Keratinocyte (primary cell): ENCODE measurements at regions not wholly inside any gene's neighbourhood (a gene's known extent, or its start where the extent isn't known, plus 50 kb on each side); places are given as distances from the start of the nearest gene placed in this dataset.

Experiments
- DNase-seq: peaks from one replicate; pipeline ENCODE4 v3.0.0-alpha.2; 2011; ENCODE audit warnings: low read depth, missing footprints, low spot score
- FAIRE-seq: peaks from 2 replicates; lab custom pipeline; 2011; peaks lifted over from hg19 to GRCh38; lab: Jason Lieb, UNC
- H2AFZ ChIP-seq: 2 replicates; pipeline ENCODE4 v1.6.0; 2012; ENCODE audit warnings: low read length, control low read depth, inconsistent platforms; ENCODE audit not compliant: control insufficient read depth
- H3K27ac ChIP-seq: 2 replicates; pipeline ENCODE4 v1.5.1; 2011; ENCODE audit warnings: low read length; ENCODE audit not compliant: control insufficient read depth, insufficient read depth
- H3K27me3 ChIP-seq: 3 replicates; pipeline ENCODE4 v1.6.0; 2011; ENCODE audit warnings: low read length; ENCODE audit not compliant: control insufficient read depth, insufficient read depth; ENCODE audit errors: extremely low read depth
- H3K36me3 ChIP-seq, 2 experiments: 2 replicates in 1 of 2; 3 replicates in 1 of 2; pipeline ENCODE4 v1.5.1; 2011; ENCODE audit warnings: low read length in 2 of 2, mild to moderate bottlenecking in 1 of 2; ENCODE audit not compliant: control insufficient read depth in 2 of 2, insufficient read depth in 2 of 2; ENCODE audit errors: extremely low read depth in 1 of 2
- H3K4me1 ChIP-seq: 3 replicates; pipeline ENCODE4 v1.5.1; 2011; ENCODE audit warnings: low read length; ENCODE audit not compliant: control insufficient read depth, insufficient read depth; ENCODE audit errors: extremely low read depth
- H3K4me2 ChIP-seq: 3 replicates; pipeline ENCODE4 v1.6.0; 2011; ENCODE audit warnings: low read depth, low read length; ENCODE audit not compliant: control insufficient read depth, insufficient read depth; ENCODE audit errors: extremely low read depth
- H3K4me3 ChIP-seq, 3 experiments: fragments of 200-600 bp in 1 of 3; sonication (generic) in 1 of 3; 2 replicates in 2 of 3; 3 replicates in 1 of 3; pipeline ENCODE4 v1.5.1; 2011 to 2016; ENCODE audit warnings: low read length in 3 of 3, mild to moderate bottlenecking in 3 of 3, control low read depth in 2 of 3, inconsistent platforms in 1 of 3, low read depth in 1 of 3, mixed read lengths in 1 of 3, mixed run types in 1 of 3, moderate library complexity in 1 of 3; ENCODE audit not compliant: control insufficient read depth in 2 of 3, insufficient read depth in 2 of 3; ENCODE audit errors: extremely low read depth in 1 of 3
- H3K79me2 ChIP-seq: 2 replicates; pipeline ENCODE4 v1.6.0; 2012; ENCODE audit warnings: low read length; ENCODE audit not compliant: control insufficient read depth, insufficient read depth
- H3K9ac ChIP-seq: 3 replicates; pipeline ENCODE4 v1.6.0; 2011; ENCODE audit warnings: low read length; ENCODE audit not compliant: control insufficient read depth, insufficient read depth; ENCODE audit errors: extremely low read depth
- H3K9me1 ChIP-seq: 3 replicates; pipeline ENCODE4 v1.6.0; 2011; ENCODE audit warnings: low read length; ENCODE audit not compliant: control insufficient read depth, insufficient read depth; ENCODE audit errors: extremely low read depth
- H3K9me3 ChIP-seq: 2 replicates; pipeline ENCODE4 v1.5.1; 2012; ENCODE audit warnings: low read depth, low read length; ENCODE audit not compliant: control insufficient read depth
- H4K20me1 ChIP-seq: 3 replicates; pipeline ENCODE4 v1.6.0; 2011; ENCODE audit warnings: low read length; ENCODE audit not compliant: control insufficient read depth, insufficient read depth; ENCODE audit errors: extremely low read depth
- CTCF ChIP-seq, 3 experiments: IDR thresholded peaks in 1 of 3; conservative IDR thresholded peaks in 1 of 3; optimal IDR thresholded peaks in 1 of 3; 2 replicates in 2 of 3; 3 replicates in 1 of 3; pipeline versions ENCODE3 to v1.5.1; 2011; ENCODE audit warnings: low read length in 3 of 3, mild to moderate bottlenecking in 3 of 3, moderate library complexity in 2 of 3, control low read depth in 1 of 3, inconsistent platforms in 1 of 3; ENCODE audit not compliant: insufficient read depth in 2 of 3; ENCODE audit errors: extremely low read depth in 1 of 3
- EZH2 ChIP-seq: IDR thresholded peaks from one replicate; pipeline ENCODE4 v1.6.1; 2012; ENCODE audit warnings: inconsistent platforms, mild to moderate bottlenecking, low read length, moderate library complexity
- dilution Hi-C: fragments of 300-500 bp; cut with MboI; formaldehyde crosslinking; loops from one replicate; pipeline ENCODE4 v1.7.0; 2020; ENCODE audit warnings: low sequenced_read_pairs; ENCODE audit not compliant: extremely low pct_ligation_motif_present

- Histone ChIP-seq H3K9me1 (no peaks in the 10 kb centered on the region), H3K36me3 (no peaks in the 10 kb centered on the region), H2AFZ (no peak overlapping the region), H3K27me3 (no peaks in the 10 kb centered on the region), H3K4me2 (no peak overlapping the region), H3K4me1 (no peaks in the 10 kb centered on the region), H3K9ac (no peak overlapping the region), H3K9me3 (no peaks in the 10 kb centered on the region), H3K79me2 (no peaks in the 10 kb centered on the region), H3K27ac (no peak overlapping the region), H4K20me1 (no peaks in the 10 kb centered on the region), H3K4me3 (no peak overlapping the region)
- TF ChIP-seq CTCF (optimal IDR thresholded peaks at IDR 0.05 in 1 of 3, IDR thresholded peaks at IDR 0.05 in 1 of 3, conservative IDR thresholded peaks at IDR 0.05 in 1 of 3; ENCODE audit: extremely low read depth in 1 of 3, insufficient read depth in 2 of 3, low read length in 3 of 3) = peak in 1 of 3 experiments; percentile 14
- no peak for TF ChIP-seq EZH2
- dilution Hi-C loops = no loop called here
- DNase-seq (no peak), FAIRE-seq (no peak)
Measured at GRCh38 chr5:155147222-155147621, 133.7 kb downstream of the KIF4B start.

GRCh38 chr5:155148694-155149093 lies 135.1 kb downstream of the KIF4B start:
- Histone ChIP-seq H3K27me3 (no peaks in the 10 kb centered on the region), H2AFZ (no peak overlapping the region), H3K36me3 (no peaks in the 10 kb centered on the region), H3K9me1 (no peaks in the 10 kb centered on the region), H4K20me1 (no peaks in the 10 kb centered on the region), H3K79me2 (no peaks in the 10 kb centered on the region), H3K9me3 (no peaks in the 10 kb centered on the region), H3K4me3 (no peak overlapping the region), H3K9ac (no peak overlapping the region), H3K27ac (no peak overlapping the region), H3K4me2 (no peak overlapping the region), H3K4me1 (no peaks in the 10 kb centered on the region)
- FAIRE-seq (no peak), DNase-seq (no peak)
- TF ChIP-seq EZH2 (no peak), CTCF (optimal IDR thresholded peaks at IDR 0.05 in 1 of 3, IDR thresholded peaks at IDR 0.05 in 1 of 3, conservative IDR thresholded peaks at IDR 0.05 in 1 of 3; ENCODE audit: extremely low read depth in 1 of 3, insufficient read depth in 2 of 3, low read length in 3 of 3) (no peak)
- dilution Hi-C loops = no loop called here
